SK-N-SH (cell line): ENCODE measurements at regions not wholly inside any gene's neighbourhood (a gene's known extent, or its start where the extent isn't known, plus 50 kb on each side); places are given as distances from the start of the nearest gene placed in this dataset.

Experiments
- CTCF ChIP-seq: fragments of 200-600 bp; sonication (generic); IDR thresholded peaks from 2 replicates; pipeline ENCODE4 v1.6.1; 2017; ENCODE audit warnings: antibody characterized with exemption, mild to moderate bottlenecking, moderate library complexity
- GATA2 ChIP-seq: sonication (generic); formaldehyde crosslinking; IDR thresholded peaks from 2 replicates; pipeline ENCODE4 v1.5.0; 2020; ENCODE audit warnings: mild to moderate bottlenecking, missing genetic modification reagents
- POLR2AphosphoS5 ChIP-seq: IDR thresholded peaks from 2 replicates; pipeline ENCODE4 v1.6.1; 2012; ENCODE audit warnings: low read depth, low read length
- SMC3 ChIP-seq: IDR thresholded peaks from 2 replicates; pipeline ENCODE4 v1.6.1; 2012; ENCODE audit warnings: low read depth, low read length, improper control_type of control experiment
- YY1 ChIP-seq: IDR thresholded peaks from 2 replicates; pipeline ENCODE4 v1.4.0; 2012; ENCODE audit warnings: low read depth, mild to moderate bottlenecking
- ZBTB33 ChIP-seq: IDR thresholded peaks from 2 replicates; pipeline ENCODE4 v1.4.0; 2012; ENCODE audit warnings: low read depth, borderline replicate concordance

GRCh38 chr7:119711104-119711503 lies 561.9 kb upstream of the KCND2 start:
- TF ChIP-seq CTCF, result no peak
- TF ChIP-seq ZBTB33, result no peak
- no peak for TF ChIP-seq GATA2
- TF ChIP-seq POLR2AphosphoS5, result no peak
- TF ChIP-seq SMC3, result no peak
- TF ChIP-seq YY1, result no peak
